ENCODE measurements at regions not wholly inside any gene's neighbourhood (a gene's known extent, or its start where the extent isn't known, plus 50 kb on each side); places are given as distances from the start of the nearest gene placed in this dataset.

DNA sequence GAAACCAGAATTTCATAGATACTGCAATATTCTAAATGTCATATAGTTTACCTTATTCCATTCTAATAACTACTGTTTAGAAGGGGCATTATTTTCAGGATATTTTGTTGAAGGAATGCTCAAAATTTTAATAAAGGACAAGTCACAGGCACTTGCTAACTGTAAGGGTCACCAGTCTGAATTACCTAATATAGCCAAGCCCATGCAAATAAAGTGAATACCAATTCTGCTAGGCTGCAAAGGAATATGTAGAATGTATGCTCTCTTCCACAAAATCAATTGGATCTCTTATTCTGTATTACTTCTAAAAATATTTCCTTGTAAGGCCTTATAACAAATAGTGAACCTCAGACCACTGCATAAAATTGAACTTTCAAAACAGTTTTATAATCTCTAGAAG lies 52.3 kb upstream of the FAT4 start (continued):
- TF ChIP-seq ZNF140 (CRISPR knock-in tag; IDR thresholded peaks at IDR 0.05), result no peak
- no peak for TF ChIP-seq SNRNP70 (optimal IDR thresholded peaks at IDR 0.05; ENCODE audit: low read depth, low read length)
- TF ChIP-seq ZZZ3 (IDR thresholded peaks at IDR 0.05), result no peak
- no peak for TF ChIP-seq CHAMP1 (IDR thresholded peaks at IDR 0.05)

- no peaks in the 10 kb centered on the region for H3K27me3 ChIP-seq (ENCODE audit: control insufficient read depth in 2 of 2, insufficient read depth in 2 of 2, low read length in 2 of 2)
- CTCF ChIA-PET (ENCODE audit: low intra/inter-chr PET ratio), result no interaction called here
- H3K36me3 ChIP-seq (ENCODE audit: control insufficient read depth, insufficient read depth, low read length), result no peaks in the 10 kb centered on the region
- no peak overlapping the region for H3K9ac ChIP-seq (ENCODE audit: insufficient read depth in 1 of 2, low read depth in 2 of 2, low read length in 2 of 2)
- DNase-seq (ENCODE audit: extremely low read depth in 1 of 4, low spot score in 3 of 4) (no peak), FAIRE-seq (no peak), ATAC-seq (no peak)
- H3K9me1 ChIP-seq (ENCODE audit: control insufficient read depth, insufficient read depth, low read length), result no peaks in the 10 kb centered on the region
- H4K20me1 ChIP-seq (replicated peaks; ENCODE audit: control insufficient read depth, insufficient read depth, low read length), result no peaks in the 10 kb centered on the region
- no TSS peak for BruUV-seq (replicated peaks)
- H3K4me1 ChIP-seq (replicated peaks in 1 of 2; ENCODE audit: control insufficient read depth in 2 of 2, insufficient read depth in 2 of 2, low read length in 2 of 2), result no peaks in the 10 kb centered on the region
- no peak overlapping the region for H3K4me3 ChIP-seq
- no peak overlapping the region for H2AFZ ChIP-seq (ENCODE audit: low read depth, low read length)
- H3K27ac ChIP-seq (ENCODE audit: extremely low read depth, low read depth, low read length), result no peak overlapping the region
- POLR2A ChIA-PET, result no interaction called here
- in situ Hi-C loops (cut with MboI), result no loop called here
- WGBS (ENCODE audit: insufficient coverage, low coverage, missing lambda C conversion rate), result 0% methylated on average over 2 of the region's 2 CpGs
- no peak overlapping the region for H3K4me2 ChIP-seq (ENCODE audit: insufficient read depth, low read length)
- no peaks in the 10 kb centered on the region for H3K79me2 ChIP-seq (ENCODE audit: control insufficient read depth, insufficient read depth, low read length)
- no peaks in the 10 kb centered on the region for H3K9me3 ChIP-seq (replicated peaks; ENCODE audit: control insufficient read depth, insufficient read depth, low read depth, low read length)
- intact Hi-C loops (cut with micrococcal nuclease), result no loop called here
- TF ChIP-seq PML (IDR thresholded peaks at IDR 0.05; ENCODE audit: low read length), result no peak
- no peak for TF ChIP-seq KAT2B (IDR thresholded peaks at IDR 0.05; ENCODE audit: low read depth, low read length)
- TF ChIP-seq MNT (conservative IDR thresholded peaks at IDR 0.05), result no peak
- TF ChIP-seq, protein P1, sequence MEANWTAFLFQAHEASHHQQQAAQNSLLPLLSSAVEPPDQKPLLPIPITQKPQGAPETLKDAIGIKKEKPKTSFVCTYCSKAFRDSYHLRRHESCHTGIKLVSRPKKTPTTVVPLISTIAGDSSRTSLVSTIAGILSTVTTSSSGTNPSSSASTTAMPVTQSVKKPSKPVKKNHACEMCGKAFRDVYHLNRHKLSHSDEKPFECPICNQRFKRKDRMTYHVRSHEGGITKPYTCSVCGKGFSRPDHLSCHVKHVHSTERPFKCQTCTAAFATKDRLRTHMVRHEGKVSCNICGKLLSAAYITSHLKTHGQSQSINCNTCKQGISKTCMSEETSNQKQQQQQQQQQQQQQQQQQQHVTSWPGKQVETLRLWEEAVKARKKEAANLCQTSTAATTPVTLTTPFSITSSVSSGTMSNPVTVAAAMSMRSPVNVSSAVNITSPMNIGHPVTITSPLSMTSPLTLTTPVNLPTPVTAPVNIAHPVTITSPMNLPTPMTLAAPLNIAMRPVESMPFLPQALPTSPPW (CRISPR knock-in tag; IDR thresholded peaks at IDR 0.05), result no peak
- TF ChIP-seq E2F8 (IDR thresholded peaks at IDR 0.05; ENCODE audit: low read depth, partially characterized antibody), result no peak
- no peak for TF ChIP-seq COPS2 (conservative IDR thresholded peaks at IDR 0.05)
- no peak for TF ChIP-seq EP400 (IDR thresholded peaks at IDR 0.05)
- no peak for TF ChIP-seq ZNF764 (CRISPR knock-in tag; IDR thresholded peaks at IDR 0.05; ENCODE audit: low read depth)
- no peak for TF ChIP-seq GTF2E2 (tag; IDR thresholded peaks at IDR 0.05)
- no peak for TF ChIP-seq ERF (CRISPR knock-in tag; IDR thresholded peaks at IDR 0.05)
- TF ChIP-seq ZNF174 (CRISPR knock-in tag; IDR thresholded peaks at IDR 0.05), result no peak
- no peak for TF ChIP-seq POLR2A (conservative IDR thresholded peaks at IDR 0.05)
- TF ChIP-seq HDGF (IDR thresholded peaks at IDR 0.05), result no peak
Observed at GRCh38 chr4:125262079-125262478, 52.7 kb upstream of the FAT4 start.
